Stimulated activated effector memory CD8-positive, alpha-beta T cell treated with anti-CD3 and anti-CD28 coated beads, Interleukin-12 subunit alpha, Interleukin-12 subunit beta, amount 100 ng/mL, for 72 hours (primary cell): ENCODE measurements at regions not wholly inside any gene's neighbourhood (a gene's known extent, or its start where the extent isn't known, plus 50 kb on each side); places are given as distances from the start of the nearest gene placed in this dataset.

Experiments
- ATAC-seq: fragments of 150-1000 bp; cut with Tn5 transposase; 2 replicates; pipeline ENCODE4 v1.10.0; 2021
- DNase-seq, 2 donors: peaks; one replicate each; pipeline ENCODE4 v3.0.0; 2021 to 2022; ENCODE audit warnings: low spot score in 2 of 2
- H3K27ac Mint-ChIP-seq: one replicate; pipeline ENCODE4 v1.8.0; 2022; ENCODE audit warnings: mild to moderate bottlenecking, mixed read lengths
- H3K36me3 Mint-ChIP-seq: one replicate; pipeline ENCODE4 v1.8.0; 2022; ENCODE audit warnings: mild to moderate bottlenecking, mixed read lengths
- H3K4me1 Mint-ChIP-seq: one replicate; pipeline ENCODE4 v1.8.0; 2022; ENCODE audit warnings: mixed read lengths
- H3K4me3 Mint-ChIP-seq: one replicate; pipeline ENCODE4 v1.8.0; 2022; ENCODE audit warnings: mild to moderate bottlenecking, mixed read lengths
- H3K9me3 Mint-ChIP-seq: one replicate; pipeline ENCODE4 v1.8.0; 2022; ENCODE audit warnings: mixed read lengths

DNA sequence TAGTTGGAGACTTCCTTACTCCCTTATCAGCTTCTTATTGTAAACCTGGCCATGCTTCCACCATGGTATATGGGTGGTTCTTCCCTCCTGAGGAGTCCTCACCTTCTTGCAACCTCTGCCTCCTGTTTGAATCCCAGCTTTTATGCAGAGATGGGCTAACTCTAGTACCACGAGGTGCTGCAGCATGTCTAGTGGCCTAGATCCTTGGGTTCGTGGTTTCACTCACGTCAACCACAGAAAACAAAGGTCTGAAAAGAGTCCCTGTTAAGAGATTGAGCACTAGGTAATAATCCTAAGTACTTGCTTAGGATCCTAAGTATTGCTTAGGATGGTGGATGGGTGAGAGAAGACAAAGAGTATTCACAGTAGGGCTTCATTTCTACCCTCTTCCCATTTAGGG is 133.7 kb downstream of the FCRL5 start:
- peak in 1 of 2 donors; percentile 17 for DNase-seq
- no peaks in the 10 kb centered on the region for H3K4me1 Mint-ChIP-seq

DNA sequence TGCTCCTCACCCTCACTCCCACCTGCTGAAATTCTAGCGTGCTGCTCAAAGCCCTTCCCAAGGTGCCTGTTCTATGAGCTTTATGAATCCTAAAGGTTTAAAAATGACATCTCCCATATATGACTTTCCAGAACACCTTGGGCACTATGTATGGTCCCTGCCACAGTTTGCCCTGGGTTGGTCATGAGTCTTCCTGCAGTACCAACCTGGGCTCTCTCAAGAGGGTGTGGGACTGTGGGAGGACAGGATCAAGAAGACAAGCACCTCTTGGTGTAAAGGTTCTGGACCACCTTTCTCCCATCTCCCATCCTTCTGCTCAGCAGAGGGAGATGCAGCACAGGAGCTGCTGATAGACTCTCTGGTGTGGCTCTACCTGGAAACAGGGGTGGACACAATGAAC is 134.1 kb downstream of the FCRL5 start:
- Mint-ChIP-seq H3K27ac (no peak overlapping the region), H3K4me3 (no peak overlapping the region), H3K4me1 (no peaks in the 10 kb centered on the region), H3K9me3 (no peaks in the 10 kb centered on the region), H3K36me3 (no peaks in the 10 kb centered on the region)
- DNase-seq = peak in 1 of 2 donors; percentile 20
- ATAC-seq = no peak

More for the DNA sequence above, 133.7 kb downstream of the FCRL5 start:
- no peak overlapping the region for H3K27ac Mint-ChIP-seq
- H3K4me3 Mint-ChIP-seq = no peak overlapping the region
- no peaks in the 10 kb centered on the region for H3K9me3 Mint-ChIP-seq
- no peak for ATAC-seq
- no peaks in the 10 kb centered on the region for H3K36me3 Mint-ChIP-seq

- Mint-ChIP-seq H3K4me3 (no peak overlapping the region), H3K27ac (no peak overlapping the region), H3K36me3 (no peaks in the 10 kb centered on the region), H3K4me1 (no peaks in the 10 kb centered on the region), H3K9me3 (no peaks in the 10 kb centered on the region)
- DNase-seq = peak in 1 of 2 donors; percentile 26
- no peak for ATAC-seq
These were observed 136.7 kb downstream of the FCRL5 start for GRCh38 chr1:157415661-157416060.

GRCh38 chr1:157412308-157412707 is 140.0 kb downstream of the FCRL5 start:
- no peak for DNase-seq
- Mint-ChIP-seq H3K27ac (no peak overlapping the region), H3K4me3 (no peak overlapping the region), H3K9me3 (no peaks in the 10 kb centered on the region), H3K4me1 (no peaks in the 10 kb centered on the region), H3K36me3 (no peaks in the 10 kb centered on the region)
- no peak for ATAC-seq

DNA sequence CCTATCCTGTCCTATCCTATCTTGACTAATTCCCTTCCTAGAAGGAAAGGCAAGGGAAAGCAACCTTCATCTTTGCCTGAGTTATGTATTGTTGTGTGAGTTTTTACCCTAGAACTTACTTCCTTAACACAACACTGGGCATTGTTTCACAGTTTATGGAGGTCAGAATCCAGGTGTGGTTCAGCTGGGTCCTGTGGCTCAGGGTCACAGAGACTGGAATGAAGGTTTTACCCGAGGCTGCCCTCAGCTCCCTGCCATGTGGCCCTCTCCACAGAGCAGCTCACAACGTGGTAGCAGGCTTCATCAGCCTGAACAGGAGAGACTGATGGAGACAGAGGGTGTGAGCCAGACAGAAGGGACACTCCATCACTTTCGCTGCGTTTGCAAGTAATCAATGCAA is 140.5 kb downstream of the FCRL5 start:
- peak in 1 of 2 donors; percentile 30 for DNase-seq
- no peaks in the 10 kb centered on the region for H3K4me1 Mint-ChIP-seq
- H3K9me3 Mint-ChIP-seq = no peaks in the 10 kb centered on the region
- ATAC-seq = no peak
- H3K27ac Mint-ChIP-seq = no peak overlapping the region
- H3K4me3 Mint-ChIP-seq = no peak overlapping the region
- H3K36me3 Mint-ChIP-seq = no peaks in the 10 kb centered on the region

- no peaks in the 10 kb centered on the region for H3K36me3 Mint-ChIP-seq
- H3K4me1 Mint-ChIP-seq = no peaks in the 10 kb centered on the region
- peak; percentile 3 for ATAC-seq
- H3K4me3 Mint-ChIP-seq = no peak overlapping the region
- no peak overlapping the region for H3K27ac Mint-ChIP-seq
- no peaks in the 10 kb centered on the region for H3K9me3 Mint-ChIP-seq
- DNase-seq = no peak
These were observed 141.3 kb downstream of the FCRL5 start for GRCh38 chr1:157411064-157411463.

GRCh38 chr1:157410457-157410856 is 141.9 kb downstream of the FCRL5 start:
- Mint-ChIP-seq H3K4me3 (no peak overlapping the region), H3K4me1 (no peaks in the 10 kb centered on the region), H3K27ac (no peak overlapping the region), H3K9me3 (no peaks in the 10 kb centered on the region), H3K36me3 (no peaks in the 10 kb centered on the region)
- ATAC-seq = no peak
- DNase-seq = peak in 1 of 2 donors; percentile 15

DNA sequence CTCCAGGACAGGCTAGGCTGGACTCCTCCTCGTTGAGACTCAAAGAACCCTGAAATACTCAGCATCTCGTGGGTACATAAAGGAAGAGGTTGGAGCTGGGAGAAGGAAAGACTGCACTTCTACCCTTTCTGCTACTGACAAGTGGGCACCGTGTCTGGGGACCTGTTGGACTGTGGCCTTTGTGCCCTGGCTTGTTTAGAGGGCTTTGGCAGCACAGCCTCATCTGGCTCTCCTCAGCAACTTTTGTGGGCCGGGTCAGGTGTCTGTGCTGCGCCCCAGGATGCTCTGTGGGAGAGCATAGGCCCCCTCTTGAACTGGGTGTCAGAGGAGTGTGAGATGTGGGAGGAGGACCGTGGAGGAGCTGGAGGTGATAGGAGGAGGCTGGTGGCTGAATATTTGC is 142.4 kb downstream of the FCRL5 start:
- DNase-seq (peak in 1 of 2 donors; percentile 26), ATAC-seq (no peak)
- Mint-ChIP-seq H3K4me3 (no peak overlapping the region), H3K9me3 (no peaks in the 10 kb centered on the region), H3K36me3 (no peaks in the 10 kb centered on the region), H3K4me1 (no peaks in the 10 kb centered on the region), H3K27ac (no peak overlapping the region)

- H3K9me3 Mint-ChIP-seq = no peaks in the 10 kb centered on the region
- no peaks in the 10 kb centered on the region for H3K4me1 Mint-ChIP-seq
- no peak overlapping the region for H3K27ac Mint-ChIP-seq
- peak in 1 of 2 donors; percentile 17 for DNase-seq
- H3K4me3 Mint-ChIP-seq = no peak overlapping the region
- no peak for ATAC-seq
- no peaks in the 10 kb centered on the region for H3K36me3 Mint-ChIP-seq
These were observed 144.3 kb downstream of the FCRL5 start for GRCh38 chr1:157407917-157408525.

DNA sequence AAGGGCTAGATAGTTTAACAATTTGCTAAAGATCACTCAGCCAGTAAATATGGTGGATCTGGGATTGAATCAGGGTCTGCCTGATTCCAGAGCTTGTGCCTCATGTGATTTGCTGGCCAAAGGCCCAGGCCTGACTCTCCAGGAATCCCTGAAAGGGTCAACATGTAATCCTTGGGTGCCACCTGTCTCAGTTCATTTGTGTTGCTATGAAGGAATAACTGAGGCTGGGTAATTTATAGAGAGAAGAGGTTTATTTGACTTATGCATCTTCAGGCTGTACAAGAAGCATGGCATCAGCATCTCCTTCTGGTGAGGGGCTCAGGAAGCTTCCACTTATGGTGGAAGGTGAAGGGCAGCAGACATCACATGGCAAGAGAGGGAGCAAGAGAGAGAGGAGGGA is 144.9 kb downstream of the FCRL5 start:
- Mint-ChIP-seq H3K4me3 (no peak overlapping the region), H3K36me3 (no peaks in the 10 kb centered on the region)
- DNase-seq = no peak

GRCh38 chr1:157405662-157406061 is 146.7 kb downstream of the FCRL5 start:
- no peak overlapping the region for H3K27ac Mint-ChIP-seq
- no peak for ATAC-seq
- no peaks in the 10 kb centered on the region for H3K4me1 Mint-ChIP-seq
- H3K9me3 Mint-ChIP-seq = no peaks in the 10 kb centered on the region
- H3K36me3 Mint-ChIP-seq = no peaks in the 10 kb centered on the region
- DNase-seq = no peak
- no peak overlapping the region for H3K4me3 Mint-ChIP-seq

More for the DNA sequence above, 144.9 kb downstream of the FCRL5 start:
- Mint-ChIP-seq H3K9me3 (no peaks in the 10 kb centered on the region), H3K27ac (no peak overlapping the region), H3K4me1 (no peaks in the 10 kb centered on the region)
- no peak for ATAC-seq

DNA sequence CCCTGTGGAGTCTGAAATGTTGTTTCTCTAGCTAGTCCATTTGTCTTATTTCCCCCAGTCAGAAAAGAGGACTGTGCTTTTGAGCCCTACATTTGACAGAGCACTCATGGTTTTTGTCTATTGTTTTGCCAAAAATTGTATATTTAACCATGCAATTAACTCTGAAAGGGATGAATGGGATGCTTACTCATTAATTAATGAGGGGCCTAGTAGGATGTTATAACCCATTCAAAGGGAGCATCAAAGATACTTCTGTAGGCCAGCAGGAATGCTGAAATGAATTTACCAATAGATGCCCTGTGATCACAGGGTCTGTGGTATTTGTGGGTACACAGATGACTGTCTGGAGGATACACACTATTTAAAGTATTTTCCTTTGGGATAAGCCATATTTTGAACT is 147.7 kb downstream of the FCRL5 start:
- Mint-ChIP-seq H3K36me3 (no peaks in the 10 kb centered on the region), H3K4me1 (no peaks in the 10 kb centered on the region), H3K4me3 (no peak overlapping the region), H3K27ac (no peak overlapping the region), H3K9me3 (no peaks in the 10 kb centered on the region)
- ATAC-seq = no peak
- DNase-seq = no peak

DNA sequence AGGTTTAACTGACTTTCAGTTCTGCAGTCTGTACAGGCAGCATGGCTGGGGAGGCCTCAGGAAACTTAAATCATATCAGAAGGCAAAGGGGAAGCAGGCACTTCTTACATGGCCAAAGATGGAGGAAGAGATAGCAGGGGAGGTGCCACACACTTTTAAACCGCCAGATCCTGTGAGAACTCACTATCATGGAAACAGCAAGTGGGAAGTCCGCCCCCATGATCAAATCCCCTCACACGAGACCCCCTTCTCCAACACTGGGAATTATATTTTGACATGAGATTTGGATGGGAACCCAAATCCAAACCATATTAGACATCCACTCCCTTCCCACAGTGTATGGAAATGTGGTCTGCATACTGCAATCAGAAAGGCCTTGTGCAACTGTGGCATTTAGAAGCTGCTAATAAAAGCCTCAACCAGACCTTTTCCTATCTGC is 148.2 kb downstream of the FCRL5 start:
- peak overlapping the region; percentile 39 for H3K27ac Mint-ChIP-seq
- no peaks in the 10 kb centered on the region for H3K36me3 Mint-ChIP-seq
- H3K9me3 Mint-ChIP-seq = no peaks in the 10 kb centered on the region
- no peaks in the 10 kb centered on the region for H3K4me1 Mint-ChIP-seq
- ATAC-seq = no peak
- H3K4me3 Mint-ChIP-seq = no peak overlapping the region
- peak in 1 of 2 donors; percentile 20 for DNase-seq

- DNase-seq (no peak), ATAC-seq (peak; percentile 12)
- Mint-ChIP-seq H3K9me3 (no peaks in the 10 kb centered on the region), H3K4me1 (no peaks in the 10 kb centered on the region), H3K36me3 (no peaks in the 10 kb centered on the region), H3K27ac (peak overlapping the region; percentile 39), H3K4me3 (no peak overlapping the region)
These were observed 148.7 kb downstream of the FCRL5 start for GRCh38 chr1:157403608-157404007.

GRCh38 chr1:157403203-157403602 is 149.1 kb downstream of the FCRL5 start:
- DNase-seq (peak in 1 of 2 donors; percentile 13), ATAC-seq (no peak)
- Mint-ChIP-seq H3K36me3 (no peaks in the 10 kb centered on the region), H3K4me1 (no peaks in the 10 kb centered on the region), H3K4me3 (no peak overlapping the region), H3K9me3 (no peaks in the 10 kb centered on the region), H3K27ac (no peak overlapping the region)

DNA sequence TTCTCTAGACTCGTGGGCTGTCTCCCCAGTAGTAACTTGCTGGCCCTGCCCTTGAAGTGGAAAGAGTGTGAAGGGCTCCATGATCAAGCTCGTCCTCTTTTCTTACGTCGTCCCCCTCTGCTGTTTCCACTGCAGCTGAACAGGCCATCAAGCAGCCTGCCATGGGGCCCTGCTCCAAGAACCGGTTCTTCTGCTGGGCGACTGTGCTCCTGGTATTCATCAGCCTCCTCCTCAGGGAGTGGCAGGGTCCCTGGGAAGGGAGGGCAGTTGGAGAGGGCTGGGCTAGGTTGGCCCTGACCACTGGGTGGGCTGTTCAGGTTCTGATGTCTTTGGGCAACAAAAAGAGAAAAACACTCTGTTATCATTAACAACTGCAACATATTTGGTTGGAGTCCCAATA is 151.5 kb downstream of the FCRL5 start:
- H3K4me1 Mint-ChIP-seq = no peaks in the 10 kb centered on the region
- ATAC-seq (no peak), DNase-seq (peak in 1 of 2 donors; percentile 22)
- H3K27ac Mint-ChIP-seq = no peak overlapping the region
- no peak overlapping the region for H3K4me3 Mint-ChIP-seq
- H3K9me3 Mint-ChIP-seq = no peaks in the 10 kb centered on the region
- no peaks in the 10 kb centered on the region for H3K36me3 Mint-ChIP-seq

- DNase-seq = peak in 1 of 2 donors; percentile 47
- H3K4me3 Mint-ChIP-seq = no peak overlapping the region
- H3K4me1 Mint-ChIP-seq = no peaks in the 10 kb centered on the region
- no peaks in the 10 kb centered on the region for H3K9me3 Mint-ChIP-seq
- H3K36me3 Mint-ChIP-seq = no peaks in the 10 kb centered on the region
- H3K27ac Mint-ChIP-seq = no peak overlapping the region
- peak; percentile 87 for ATAC-seq
These were observed 152.3 kb downstream of the FCRL5 start for GRCh38 chr1:157399984-157400382.
